Upper lobe of right lung (tissue), 1 donor: ENCODE measurements at regions not wholly inside any gene's neighbourhood (a gene's known extent, or its start where the extent isn't known, plus 50 kb on each side); places are given as distances from the start of the nearest gene placed in this dataset.

Experiments
- ATAC-seq: fragments of 200-7000 bp; cut with Tn5 transposase; one replicate; pipeline ENCODE4 v1.9.1; 2020; ENCODE audit warnings: mild to moderate bottlenecking, moderate library complexity
- DNase-seq: peaks from one replicate; pipeline ENCODE4 v3.0.0-alpha.2; 2020
- H3K27ac ChIP-seq: fragments of 200-600 bp; one replicate; pipeline ENCODE4 v1.8.0; 2022
- H3K27me3 ChIP-seq: fragments of 200-600 bp; one replicate; pipeline ENCODE4 v1.8.0; 2022; ENCODE audit warnings: mild to moderate bottlenecking
- H3K36me3 ChIP-seq: fragments of 200-600 bp; one replicate; pipeline ENCODE4 v1.8.0; 2022
- H3K4me1 ChIP-seq: fragments of 200-600 bp; one replicate; pipeline ENCODE4 v1.8.0; 2022
- H3K4me3 ChIP-seq: fragments of 200-600 bp; one replicate; pipeline ENCODE4 v1.8.0; 2022; ENCODE audit warnings: mild to moderate bottlenecking
- H3K9me3 ChIP-seq: fragments of 200-600 bp; one replicate; pipeline ENCODE4 v1.8.0; 2022
- intact Hi-C: fragments of 100-400 bp; cut with DNase I; formaldehyde crosslinking; loops from one replicate; pipeline ENCODE4 v1.11.0; 2022
- TF ChIP-seq, protein P1 (sequence below): fragments of 200-600 bp; IDR thresholded peaks from one replicate; pipeline ENCODE4 v1.8.0; 2022; ENCODE audit warnings: antibody characterized with exemption
- donor health status: DM: no; HTN: yes; CAD: no; lungs with severe emphysema.

GRCh38 chr11:33419924-33420323 lies 162.7 kb downstream of the HIPK3 start:
- peaks cover 10% of the 10 kb centered on the region for H3K27me3 ChIP-seq
- intact Hi-C loops = no loop called here
- no peaks in the 10 kb centered on the region for H3K9me3 ChIP-seq
- H3K36me3 ChIP-seq = no peaks in the 10 kb centered on the region
- H3K4me1 ChIP-seq = no peaks in the 10 kb centered on the region
- DNase-seq (no peak), ATAC-seq (no peak)
- no peak overlapping the region for H3K4me3 ChIP-seq
- TF ChIP-seq, protein P1, sequence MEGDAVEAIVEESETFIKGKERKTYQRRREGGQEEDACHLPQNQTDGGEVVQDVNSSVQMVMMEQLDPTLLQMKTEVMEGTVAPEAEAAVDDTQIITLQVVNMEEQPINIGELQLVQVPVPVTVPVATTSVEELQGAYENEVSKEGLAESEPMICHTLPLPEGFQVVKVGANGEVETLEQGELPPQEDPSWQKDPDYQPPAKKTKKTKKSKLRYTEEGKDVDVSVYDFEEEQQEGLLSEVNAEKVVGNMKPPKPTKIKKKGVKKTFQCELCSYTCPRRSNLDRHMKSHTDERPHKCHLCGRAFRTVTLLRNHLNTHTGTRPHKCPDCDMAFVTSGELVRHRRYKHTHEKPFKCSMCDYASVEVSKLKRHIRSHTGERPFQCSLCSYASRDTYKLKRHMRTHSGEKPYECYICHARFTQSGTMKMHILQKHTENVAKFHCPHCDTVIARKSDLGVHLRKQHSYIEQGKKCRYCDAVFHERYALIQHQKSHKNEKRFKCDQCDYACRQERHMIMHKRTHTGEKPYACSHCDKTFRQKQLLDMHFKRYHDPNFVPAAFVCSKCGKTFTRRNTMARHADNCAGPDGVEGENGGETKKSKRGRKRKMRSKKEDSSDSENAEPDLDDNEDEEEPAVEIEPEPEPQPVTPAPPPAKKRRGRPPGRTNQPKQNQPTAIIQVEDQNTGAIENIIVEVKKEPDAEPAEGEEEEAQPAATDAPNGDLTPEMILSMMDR = no peak
- no peak overlapping the region for H3K27ac ChIP-seq

GRCh38 chr11:33417121-33417520 lies 159.9 kb downstream of the HIPK3 start:
- no peak overlapping the region for H3K4me3 ChIP-seq
- TF ChIP-seq, protein P1 = no peak
- H3K36me3 ChIP-seq = no peaks in the 10 kb centered on the region
- H3K4me1 ChIP-seq = no peaks in the 10 kb centered on the region
- no peak overlapping the region for H3K27ac ChIP-seq
- DNase-seq (no peak), ATAC-seq (no peak)
- no peaks in the 10 kb centered on the region for H3K9me3 ChIP-seq
- H3K27me3 ChIP-seq = peaks cover 10% of the 10 kb centered on the region
- intact Hi-C loops = no loop called here

DNA sequence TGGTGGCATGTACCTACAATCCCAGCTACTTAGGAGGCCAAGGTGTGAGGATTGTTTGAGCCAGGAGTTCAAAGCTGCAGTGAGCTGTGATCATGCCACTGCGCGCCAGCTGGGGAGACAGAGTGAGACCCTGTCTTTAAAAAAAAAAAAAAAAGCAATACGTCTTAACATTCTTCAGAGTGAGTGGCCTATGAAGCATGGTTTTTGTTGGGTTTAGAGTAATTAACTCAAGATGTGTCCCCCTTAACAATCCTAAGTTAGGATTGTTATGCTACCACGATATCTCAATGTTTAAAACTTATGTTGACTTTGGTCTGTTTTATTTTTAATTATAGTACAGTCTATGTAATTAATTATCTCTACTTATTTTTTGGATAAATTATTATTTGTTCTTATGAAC lies 156.1 kb downstream of the HIPK3 start:
- ATAC-seq (no peak), DNase-seq (no peak)
- no peaks in the 10 kb centered on the region for H3K4me1 ChIP-seq
- no peak overlapping the region for H3K4me3 ChIP-seq
- H3K9me3 ChIP-seq = no peaks in the 10 kb centered on the region
- intact Hi-C loops = no loop called here
- H3K27ac ChIP-seq = no peak overlapping the region
- peaks cover 10% of the 10 kb centered on the region for H3K27me3 ChIP-seq
- TF ChIP-seq, protein P1 = no peak
- H3K36me3 ChIP-seq = no peaks in the 10 kb centered on the region

DNA sequence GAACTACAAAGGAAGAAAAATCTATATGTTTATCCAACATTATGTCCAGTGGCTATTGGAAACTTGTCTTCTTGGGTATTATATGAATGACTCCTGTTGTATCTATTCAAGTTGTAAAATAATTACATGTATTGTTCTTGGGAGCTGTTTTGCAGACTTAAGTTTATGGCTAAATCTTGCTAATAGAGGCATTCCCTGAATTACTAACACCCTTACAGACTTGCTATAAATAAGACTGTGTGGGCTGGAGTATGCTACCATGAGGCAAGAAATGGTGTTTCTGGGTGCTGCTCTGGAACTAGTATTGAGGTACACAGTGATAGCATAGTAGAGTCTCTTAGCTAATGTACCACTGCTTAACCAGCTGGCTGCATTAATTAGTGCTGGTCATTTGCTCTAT lies 155.1 kb downstream of the HIPK3 start:
- TF ChIP-seq, protein P1 = no peak
- H3K27ac ChIP-seq = no peak overlapping the region
- intact Hi-C loops = no loop called here
- DNase-seq (no peak), ATAC-seq (no peak)
- no peaks in the 10 kb centered on the region for H3K9me3 ChIP-seq
- H3K27me3 ChIP-seq = peaks cover 10% of the 10 kb centered on the region
- no peaks in the 10 kb centered on the region for H3K4me1 ChIP-seq
- no peaks in the 10 kb centered on the region for H3K36me3 ChIP-seq
- no peak overlapping the region for H3K4me3 ChIP-seq

- H3K9me3 ChIP-seq = no peaks in the 10 kb centered on the region
- no peak overlapping the region for H3K27ac ChIP-seq
- no peak overlapping the region for H3K4me3 ChIP-seq
- peaks cover 6% of the 10 kb centered on the region for H3K27me3 ChIP-seq
- no peak for ATAC-seq
- no peaks in the 10 kb centered on the region for H3K36me3 ChIP-seq
- intact Hi-C loops = no loop called here
- H3K4me1 ChIP-seq = no peaks in the 10 kb centered on the region
- DNase-seq = no peak
- TF ChIP-seq, protein P1 = no peak
These were observed 154.6 kb downstream of the HIPK3 start for GRCh38 chr11:33411751-33412150.

- Histone ChIP-seq H3K27me3 (no peaks in the 10 kb centered on the region), H3K9me3 (no peaks in the 10 kb centered on the region), H3K27ac (no peak overlapping the region), H3K4me3 (no peak overlapping the region), H3K4me1 (no peaks in the 10 kb centered on the region), H3K36me3 (no peaks in the 10 kb centered on the region)
- no peak for ATAC-seq
- no peak for DNase-seq
- TF ChIP-seq, protein P1 = no peak
- intact Hi-C loops = no loop called here
These were observed 153.0 kb downstream of the HIPK3 start for GRCh38 chr11:33410086-33410765.
